GM18499 (cell line): ENCODE measurements at regions not wholly inside any gene's neighbourhood (a gene's known extent, or its start where the extent isn't known, plus 50 kb on each side); places are given as distances from the start of the nearest gene placed in this dataset.
"Not testable (repeated sequence)": the region's sequence is repeated elsewhere in the genome, so short reads cannot be mapped to it uniquely, and the experiment has no call there.

Source experiments
- ATAC-seq: cut with Tn5 transposase; IDR thresholded peaks from one replicate; pipeline ENCODE4 v1.9.1; 2021; ENCODE audit warnings: moderate number of reproducible peaks; ENCODE audit not compliant: insufficient read depth, unreplicated experiment

GRCh38 chr12:131366261-131366871 is 344.5 kb upstream of the SFSWAP start:
- no peak for ATAC-seq

GRCh38 chr12:131367067-131367982 is 343.6 kb upstream of the SFSWAP start:
- ATAC-seq: not testable (repeated sequence)

GRCh38 chr12:131367983-131368667 is 342.8 kb upstream of the SFSWAP start:
- no peak for ATAC-seq

GRCh38 chr12:131368668-131369071 is 342.2 kb upstream of the SFSWAP start:
- no peak for ATAC-seq

- no peak for ATAC-seq
Measured at GRCh38 chr12:131369094-131369845, 341.6 kb upstream of the SFSWAP start.

GRCh38 chr12:131370321-131370720 is 340.6 kb upstream of the SFSWAP start:
- ATAC-seq: no peak

GRCh38 chr12:131370791-131371347 is 340.0 kb upstream of the SFSWAP start:
- ATAC-seq: no peak

GRCh38 chr12:131371401-131372170 is 339.3 kb upstream of the SFSWAP start:
- no peak for ATAC-seq

GRCh38 chr12:131372171-131372475 is 338.8 kb upstream of the SFSWAP start:
- ATAC-seq: no peak

GRCh38 chr12:131372706-131373195 is 338.1 kb upstream of the SFSWAP start:
- ATAC-seq: no peak

- ATAC-seq: no peak
Measured at GRCh38 chr12:131375261-131375971, 335.5 kb upstream of the SFSWAP start.

GRCh38 chr12:131375972-131376345 is 334.9 kb upstream of the SFSWAP start:
- ATAC-seq: no peak

- ATAC-seq: no peak
Measured at GRCh38 chr12:131378176-131378842, 332.6 kb upstream of the SFSWAP start.

- ATAC-seq: no peak
Measured at GRCh38 chr12:131378861-131379665, 331.8 kb upstream of the SFSWAP start.

- ATAC-seq: no peak
Measured at GRCh38 chr12:131379738-131380137, 331.2 kb upstream of the SFSWAP start.

GRCh38 chr12:131380220-131380964 is 330.5 kb upstream of the SFSWAP start:
- ATAC-seq: no peak
